ENCODE measurements at regions not wholly inside any gene's neighbourhood (a gene's known extent, or its start where the extent isn't known, plus 50 kb on each side); places are given as distances from the start of the nearest gene placed in this dataset.
A peak's percentile ranks its signal among the peaks of the same experiment; 100 is the strongest.

GRCh38 chr14:104267895-104268294, 129.5 kb downstream of the KIF26A start:
- Mint-ChIP-seq H3K27me3 (peaks cover 5% of the 10 kb centered on the region), H3K4me1 (no peaks in the 10 kb centered on the region), H3K4me3 (no peak overlapping the region), H3K9me3 (ENCODE audit: insufficient read depth) (no peaks in the 10 kb centered on the region), H3K27ac (no peak overlapping the region)
- ChIA-PET CTCF (no interaction called here), POLR2A (no interaction called here)
- H3K9me3 ChIP-seq (ENCODE audit: control extremely low read depth in 1 of 3, control insufficient read depth in 2 of 3, insufficient read depth in 1 of 3, low read length in 2 of 3): peaks cover 0 to under 1% (median 0%) of the 10 kb centered on the region in 3 donors
- peak overlapping the region; percentile 8 for H3K4me2 ChIP-seq (replicated peaks; ENCODE audit: low read depth, low read length, poor library complexity, severe bottlenecking)
- no peak overlapping the region for H3K27ac ChIP-seq (ENCODE audit: low read length in 2 of 2)
- H3K79me2 ChIP-seq (ENCODE audit: control insufficient read depth, insufficient read depth, low read length): no peaks in the 10 kb centered on the region
- H4K20me1 ChIP-seq (ENCODE audit: control insufficient read depth, insufficient read depth, low read length, poor library complexity, severe bottlenecking): no peaks in the 10 kb centered on the region
- no peaks in the 10 kb centered on the region for H3K4me1 ChIP-seq (ENCODE audit: control insufficient read depth in 2 of 2, insufficient read depth in 2 of 2, low read length in 2 of 2)
- H3K9ac ChIP-seq (ENCODE audit: low read length): no peak overlapping the region
- intact Hi-C loops (cut with micrococcal nuclease): no loop called here
- no peaks in the 10 kb centered on the region for H3K27me3 ChIP-seq (replicated peaks in 1 of 4; ENCODE audit: control extremely low read depth in 1 of 4, control insufficient read depth in 3 of 4, insufficient read depth in 4 of 4, low read length in 3 of 4)
- no peak for DNase-seq
- H2AFZ ChIP-seq (ENCODE audit: insufficient read depth, low read depth, low read length, poor library complexity, severe bottlenecking): peak overlapping the region; percentile 22
- no peaks in the 10 kb centered on the region for H3K36me3 ChIP-seq (replicated peaks in 1 of 2; ENCODE audit: control extremely low read depth in 1 of 2, control insufficient read depth in 1 of 2, extremely low read depth in 1 of 2, insufficient read depth in 2 of 2, low read length in 1 of 2)
- ATAC-seq (ENCODE audit: low read depth): no peak
- TF ChIP-seq CTCF (IDR thresholded peaks at IDR 0.05) (no peak), EZH2 (IDR thresholded peaks at IDR 0.05; ENCODE audit: borderline replicate concordance, insufficient read depth, low read depth, low read length, poor library complexity, severe bottlenecking) (no peak)
- no peak overlapping the region for H3K4me3 ChIP-seq (ENCODE audit: control extremely low read depth in 1 of 5, extremely low read depth in 1 of 5, insufficient read depth in 1 of 5, low read depth in 2 of 5, low read length in 4 of 5)
- WGBS (ENCODE audit: insufficient coverage): 32% methylated on average over 18 of the region's 18 CpGs

GRCh38 chr14:104268295-104268694, 129.9 kb downstream of the KIF26A start:
- no peak overlapping the region for H3K4me3 Mint-ChIP-seq
- H3K36me3 ChIP-seq (replicated peaks in 1 of 2; ENCODE audit: control extremely low read depth in 1 of 2, control insufficient read depth in 1 of 2, extremely low read depth in 1 of 2, insufficient read depth in 2 of 2, low read length in 1 of 2): no peaks in the 10 kb centered on the region
- H3K4me1 Mint-ChIP-seq: no peaks in the 10 kb centered on the region
- no peaks in the 10 kb centered on the region for H4K20me1 ChIP-seq (ENCODE audit: control insufficient read depth, insufficient read depth, low read length, poor library complexity, severe bottlenecking)
- no peaks in the 10 kb centered on the region for H3K9me3 ChIP-seq (ENCODE audit: control extremely low read depth in 1 of 3, control insufficient read depth in 2 of 3, insufficient read depth in 1 of 3, low read length in 2 of 3)
- POLR2A ChIA-PET: no interaction called here
- TF ChIP-seq CTCF (IDR thresholded peaks at IDR 0.05) (no peak), EZH2 (IDR thresholded peaks at IDR 0.05; ENCODE audit: borderline replicate concordance, insufficient read depth, low read depth, low read length, poor library complexity, severe bottlenecking) (no peak)
- CTCF ChIA-PET: no interaction called here
- DNase-seq: no peak
- WGBS (ENCODE audit: insufficient coverage): 93% methylated on average over 4 of the region's 7 CpGs
- ATAC-seq (ENCODE audit: low read depth): no peak
- no peak overlapping the region for H3K27ac Mint-ChIP-seq
- no peaks in the 10 kb centered on the region for H3K9me3 Mint-ChIP-seq (ENCODE audit: insufficient read depth)
- H3K4me3 ChIP-seq (ENCODE audit: control extremely low read depth in 1 of 5, extremely low read depth in 1 of 5, insufficient read depth in 1 of 5, low read depth in 2 of 5, low read length in 4 of 5): no peak overlapping the region
- peaks cover 5% of the 10 kb centered on the region for H3K27me3 Mint-ChIP-seq
- H3K79me2 ChIP-seq (ENCODE audit: control insufficient read depth, insufficient read depth, low read length): no peaks in the 10 kb centered on the region
- intact Hi-C loops (cut with micrococcal nuclease): no loop called here
- no peaks in the 10 kb centered on the region for H3K4me1 ChIP-seq (ENCODE audit: control insufficient read depth in 2 of 2, insufficient read depth in 2 of 2, low read length in 2 of 2)
- H3K4me2 ChIP-seq (replicated peaks; ENCODE audit: low read depth, low read length, poor library complexity, severe bottlenecking): peak overlapping the region; percentile 8
- no peak overlapping the region for H3K9ac ChIP-seq (ENCODE audit: low read length)
- peak overlapping the region; percentile 22 for H2AFZ ChIP-seq (ENCODE audit: insufficient read depth, low read depth, low read length, poor library complexity, severe bottlenecking)
- no peaks in the 10 kb centered on the region for H3K27me3 ChIP-seq (replicated peaks in 1 of 4; ENCODE audit: control extremely low read depth in 1 of 4, control insufficient read depth in 3 of 4, insufficient read depth in 4 of 4, low read length in 3 of 4)
- H3K27ac ChIP-seq (ENCODE audit: low read length in 2 of 2): no peak overlapping the region
